H9 (cell line): ENCODE measurements at regions not wholly inside any gene's neighbourhood (a gene's known extent, or its start where the extent isn't known, plus 50 kb on each side); places are given as distances from the start of the nearest gene placed in this dataset.

ENCODE experiments used
- DNase-seq: peaks from one replicate; pipeline ENCODE4 v3.0.0-alpha.2; 2017
- H2AFZ ChIP-seq: one replicate; pipeline ENCODE4 v1.6.1; 2013; ENCODE audit warnings: mild to moderate bottlenecking, low read length, control low read depth, moderate library complexity
- H2AK5ac ChIP-seq: 2 replicates; pipeline ENCODE4 v1.6.1; 2013; ENCODE audit warnings: low read length, control low read depth, mixed read lengths; ENCODE audit not compliant: insufficient read length
- H2BK120ac ChIP-seq: one replicate; pipeline ENCODE4 v1.6.1; 2013; ENCODE audit warnings: low read depth, mild to moderate bottlenecking, low read length, control low read depth, inconsistent platforms; ENCODE audit not compliant: poor library complexity, severe bottlenecking
- H2BK12ac ChIP-seq: 2 replicates; pipeline ENCODE4 v1.6.1; 2013; ENCODE audit warnings: low read length, control low read depth, mixed read lengths, low read depth; ENCODE audit not compliant: insufficient read length
- H2BK15ac ChIP-seq: 2 replicates; pipeline ENCODE4 v1.6.1; 2013; ENCODE audit warnings: low read depth, low read length, control low read depth
- H2BK20ac ChIP-seq: one replicate; pipeline ENCODE4 v1.6.1; 2013; ENCODE audit warnings: low read depth, mild to moderate bottlenecking, low read length, control low read depth, inconsistent platforms; ENCODE audit not compliant: poor library complexity, severe bottlenecking
- H2BK5ac ChIP-seq: 2 replicates; pipeline ENCODE4 v1.6.1; 2013; ENCODE audit warnings: low read length, control low read depth, mixed read lengths; ENCODE audit not compliant: insufficient read length
- H3K14ac ChIP-seq: 2 replicates; pipeline ENCODE4 v1.6.1; 2013; ENCODE audit warnings: low read length, control low read depth; ENCODE audit not compliant: insufficient read depth
- H3K18ac ChIP-seq: 2 replicates; pipeline ENCODE4 v1.6.1; 2013; ENCODE audit warnings: low read depth, mild to moderate bottlenecking, mixed read lengths, low read length, control low read depth; ENCODE audit not compliant: insufficient read length
- H3K23ac ChIP-seq: 2 replicates; pipeline ENCODE4 v1.6.1; 2013; ENCODE audit warnings: low read length, control low read depth, mixed read lengths, low read depth; ENCODE audit not compliant: insufficient read length
- H3K23me2 ChIP-seq: 2 replicates; pipeline ENCODE4 v1.6.1; 2013; ENCODE audit warnings: low read depth, mild to moderate bottlenecking, mixed read lengths, low read length, control low read depth; ENCODE audit not compliant: insufficient read length, poor library complexity, severe bottlenecking
- H3K27ac ChIP-seq: 2 replicates; pipeline ENCODE4 v1.5.1; 2013; ENCODE audit warnings: low read length, control low read depth, mixed read lengths, low read depth; ENCODE audit not compliant: insufficient read length
- H3K27me3 ChIP-seq: 2 replicates; pipeline ENCODE4 v1.6.1; 2013; ENCODE audit warnings: low read length, control low read depth, inconsistent platforms; ENCODE audit not compliant: insufficient read depth
- H3K4ac ChIP-seq: 2 replicates; pipeline ENCODE4 v1.6.1; 2013; ENCODE audit warnings: low read depth, mild to moderate bottlenecking, control low read depth, inconsistent platforms, low read length, moderate library complexity
- H3K4me1 ChIP-seq: 2 replicates; pipeline ENCODE4 v1.6.1; 2013; ENCODE audit warnings: low read length, control low read depth, inconsistent platforms; ENCODE audit not compliant: insufficient read depth
- H3K4me2 ChIP-seq: 2 replicates; pipeline ENCODE4 v1.6.1; 2013; ENCODE audit warnings: low read length, control low read depth, mixed read lengths; ENCODE audit not compliant: insufficient read length, insufficient read depth
- H3K56ac ChIP-seq: 2 replicates; pipeline ENCODE4 v1.6.1; 2013; ENCODE audit warnings: low read depth, mild to moderate bottlenecking, mixed read lengths, low read length, control low read depth; ENCODE audit not compliant: insufficient read length
- H3K79me1 ChIP-seq: 2 replicates; pipeline ENCODE4 v1.6.1; 2013; ENCODE audit warnings: low read depth, mild to moderate bottlenecking, moderate library complexity, low read length, control low read depth, inconsistent platforms; ENCODE audit not compliant: insufficient read depth, poor library complexity, severe bottlenecking
- H3K79me2 ChIP-seq: 2 replicates; pipeline ENCODE4 v1.6.1; 2013; ENCODE audit warnings: low read length, control low read depth, inconsistent platforms; ENCODE audit not compliant: insufficient read depth
- H3K9ac ChIP-seq: 2 replicates; pipeline ENCODE4 v1.6.1; 2013; ENCODE audit warnings: low read length, control low read depth, mixed read lengths; ENCODE audit not compliant: insufficient read length; ENCODE audit errors: extremely low read depth
- H3K9me3 ChIP-seq: one replicate; pipeline ENCODE4 v1.6.1; 2013; ENCODE audit warnings: low read depth, low read length, inconsistent platforms; ENCODE audit not compliant: control insufficient read depth
- H3T11ph ChIP-seq: one replicate; pipeline ENCODE4 v1.6.1; 2013; ENCODE audit warnings: mild to moderate bottlenecking, low read length, control low read depth, inconsistent platforms
- H4K20me1 ChIP-seq: one replicate; pipeline ENCODE4 v1.6.1; 2013; ENCODE audit not compliant: control insufficient read depth, insufficient read length, insufficient read depth
- H4K5ac ChIP-seq: 2 replicates; pipeline ENCODE4 v1.6.1; 2013; ENCODE audit warnings: low read depth, mild to moderate bottlenecking, mixed read lengths, low read length, control low read depth; ENCODE audit not compliant: insufficient read length
- H4K8ac ChIP-seq: replicated peaks from 2 replicates; pipeline ENCODE4 v1.6.1; 2013; ENCODE audit warnings: low read length, control low read depth, mixed read lengths, low read depth; ENCODE audit not compliant: insufficient read length
- H4K91ac ChIP-seq: 2 replicates; pipeline ENCODE4 v1.6.1; 2013; ENCODE audit warnings: low read depth, mild to moderate bottlenecking, moderate library complexity, mixed read lengths, low read length, control low read depth; ENCODE audit not compliant: insufficient read length
- H3K27ac Mint-ChIP-seq, 3 experiments: 2 replicates in 2 of 3; 3 replicates in 1 of 3; pipeline ENCODE4 v1.8.0; 2020 to 2021; ENCODE audit warnings: mixed read lengths in 3 of 3, mild to moderate bottlenecking in 1 of 3, moderate library complexity in 1 of 3
- H3K27me3 Mint-ChIP-seq: 2 replicates; pipeline ENCODE4 v1.8.0; 2021; ENCODE audit warnings: low read depth, mild to moderate bottlenecking, moderate library complexity, mixed read lengths
- H3K36me3 Mint-ChIP-seq, 3 experiments: 2 replicates in 2 of 3; 3 replicates in 1 of 3; pipeline ENCODE4 v1.8.0; 2020 to 2021; ENCODE audit warnings: low read depth in 3 of 3, mixed read lengths in 3 of 3; ENCODE audit not compliant: insufficient read depth in 1 of 3
- H3K4me1 Mint-ChIP-seq, 2 experiments: 2 replicates each; pipeline ENCODE4 v1.8.0; 2020; ENCODE audit warnings: mixed read lengths in 2 of 2
- H3K4me3 Mint-ChIP-seq, 2 experiments: 2 replicates in 1 of 2; 3 replicates in 1 of 2; pipeline ENCODE4 v1.8.0; 2020 to 2021; ENCODE audit warnings: mild to moderate bottlenecking in 2 of 2, mixed read lengths in 2 of 2, moderate library complexity in 1 of 2
- H3K9me3 Mint-ChIP-seq, 2 experiments: 2 replicates in 1 of 2; 3 replicates in 1 of 2; pipeline ENCODE4 v1.8.0; 2020; ENCODE audit warnings: mild to moderate bottlenecking in 2 of 2, mixed read lengths in 2 of 2, moderate library complexity in 1 of 2
- CTCF ChIP-seq: fragments of 200-600 bp; sonication (generic); conservative IDR thresholded peaks from 3 replicates; pipeline ENCODE4 v1.8.0; 2021; ENCODE audit warnings: antibody characterized with exemption, mild to moderate bottlenecking
- WGBS: extraction: QIAGEN DNeasy Blood & Tissue Kit; methylation state at CpG from one replicate; pipeline ENCODE4 v1.1.7; 2013; ENCODE audit warnings: missing lambda C conversion rate, low lambda C conversion rate, mixed read lengths; ENCODE audit not compliant: insufficient read length; ENCODE audit errors: extremely low coverage; 5-methylcytosine and 5-hydroxymethylcytosine counted together

- Histone ChIP-seq H3T11ph (no peak overlapping the region), H4K5ac (no peak overlapping the region), H3K4ac (no peak overlapping the region), H3K4me2 (no peak overlapping the region), H2BK5ac (no peak overlapping the region), H3K27me3 (no peaks in the 10 kb centered on the region), H3K56ac (no peak overlapping the region), H2BK12ac (no peak overlapping the region), H3K18ac (no peak overlapping the region), H2BK20ac (no peak overlapping the region), H2AK5ac (no peak overlapping the region), H2BK120ac (no peak overlapping the region), H3K23me2 (no peaks in the 10 kb centered on the region), H3K27ac (no peak overlapping the region), H2AFZ (no peak overlapping the region), H4K8ac (no peak overlapping the region), H3K9ac (no peak overlapping the region), H3K4me1 (no peaks in the 10 kb centered on the region), H3K79me2 (no peaks in the 10 kb centered on the region), H3K14ac (no peak overlapping the region), H3K9me3 (no peaks in the 10 kb centered on the region), H4K20me1 (no peaks in the 10 kb centered on the region), H4K91ac (no peak overlapping the region), H3K79me1 (no peaks in the 10 kb centered on the region), H2BK15ac (no peak overlapping the region), H3K23ac (no peak overlapping the region)
- TF ChIP-seq CTCF: no peak
- no CpG with 5 or more reads among the region's 3 CpGs for WGBS
- H3K9me3 Mint-ChIP-seq: no peaks in the 10 kb centered on the region
- H3K36me3 Mint-ChIP-seq: no peaks in the 10 kb centered on the region
- H3K27ac Mint-ChIP-seq: no peak overlapping the region
- H3K4me1 Mint-ChIP-seq: no peaks in the 10 kb centered on the region
- H3K27me3 Mint-ChIP-seq: peaks cover 1% of the 10 kb centered on the region; the same call in 1 of the 2 replicates
- no peak overlapping the region for H3K4me3 Mint-ChIP-seq
- DNase-seq: no peak
Observed at GRCh38 chr6:45773906-45774305, 241.8 kb downstream of the CLIC5 start.
